ENCODE measurements at regions not wholly inside any gene's neighbourhood (a gene's known extent, or its start where the extent isn't known, plus 50 kb on each side); places are given as distances from the start of the nearest gene placed in this dataset.

DNA sequence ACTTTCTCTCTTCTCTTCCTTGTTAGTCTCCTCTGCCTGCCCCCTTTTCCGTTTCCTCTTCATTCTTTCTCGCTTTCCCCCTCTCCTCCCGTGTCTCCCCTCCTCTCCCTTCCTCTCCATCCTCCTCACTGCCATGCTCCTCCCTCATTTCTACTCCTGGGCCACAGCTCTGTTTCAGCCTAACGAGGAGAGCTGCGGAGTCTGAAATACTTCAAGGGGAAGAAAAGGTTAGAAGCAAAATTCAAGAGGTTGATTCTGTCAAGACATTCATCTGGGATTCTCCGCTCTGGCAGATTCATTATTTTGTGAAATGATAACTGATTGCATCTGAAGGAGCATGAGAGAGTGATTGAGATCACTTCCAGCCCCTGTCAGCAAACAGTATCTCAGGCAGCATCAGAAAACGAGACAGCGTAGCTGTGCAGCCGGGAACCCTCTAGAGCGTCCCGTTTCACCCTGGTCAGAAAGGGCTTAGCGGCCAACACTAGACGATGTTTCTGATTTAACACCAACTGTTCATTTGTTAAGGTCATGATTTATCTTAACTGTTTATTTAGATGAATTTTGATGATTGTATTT, 279.3 kb upstream of the B3GAT1 start:
- TF ChIP-seq, protein P1, sequence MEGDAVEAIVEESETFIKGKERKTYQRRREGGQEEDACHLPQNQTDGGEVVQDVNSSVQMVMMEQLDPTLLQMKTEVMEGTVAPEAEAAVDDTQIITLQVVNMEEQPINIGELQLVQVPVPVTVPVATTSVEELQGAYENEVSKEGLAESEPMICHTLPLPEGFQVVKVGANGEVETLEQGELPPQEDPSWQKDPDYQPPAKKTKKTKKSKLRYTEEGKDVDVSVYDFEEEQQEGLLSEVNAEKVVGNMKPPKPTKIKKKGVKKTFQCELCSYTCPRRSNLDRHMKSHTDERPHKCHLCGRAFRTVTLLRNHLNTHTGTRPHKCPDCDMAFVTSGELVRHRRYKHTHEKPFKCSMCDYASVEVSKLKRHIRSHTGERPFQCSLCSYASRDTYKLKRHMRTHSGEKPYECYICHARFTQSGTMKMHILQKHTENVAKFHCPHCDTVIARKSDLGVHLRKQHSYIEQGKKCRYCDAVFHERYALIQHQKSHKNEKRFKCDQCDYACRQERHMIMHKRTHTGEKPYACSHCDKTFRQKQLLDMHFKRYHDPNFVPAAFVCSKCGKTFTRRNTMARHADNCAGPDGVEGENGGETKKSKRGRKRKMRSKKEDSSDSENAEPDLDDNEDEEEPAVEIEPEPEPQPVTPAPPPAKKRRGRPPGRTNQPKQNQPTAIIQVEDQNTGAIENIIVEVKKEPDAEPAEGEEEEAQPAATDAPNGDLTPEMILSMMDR (IDR thresholded peaks at IDR 0.05): no peak
- TF ChIP-seq POLR2A (IDR thresholded peaks at IDR 0.05): no peak

Data from adrenal gland (tissue), 5 donors.